ENCODE measurements at regions not wholly inside any gene's neighbourhood (a gene's known extent, or its start where the extent isn't known, plus 50 kb on each side); places are given as distances from the start of the nearest gene placed in this dataset.

DNA sequence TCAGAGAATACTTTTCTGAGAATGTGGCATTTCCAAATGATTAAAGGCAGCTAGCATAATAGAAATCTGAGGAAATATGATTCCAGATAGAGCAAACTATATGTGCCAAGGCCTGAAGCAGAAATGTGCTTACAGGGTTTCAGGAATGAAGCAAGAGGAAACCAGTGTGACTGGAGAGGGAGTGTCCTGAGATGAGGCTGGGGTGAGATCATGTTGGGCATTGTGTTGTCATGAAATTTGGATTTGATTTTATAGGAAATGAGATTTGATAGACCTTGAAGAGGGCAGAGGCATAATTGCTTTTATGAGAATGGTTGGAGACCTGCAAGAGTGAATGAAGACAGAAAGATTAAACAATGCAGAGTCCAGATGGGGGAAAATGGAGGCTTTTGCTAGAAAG, 338.1 kb upstream of the SNX7 start:
- TF ChIP-seq, protein P1, sequence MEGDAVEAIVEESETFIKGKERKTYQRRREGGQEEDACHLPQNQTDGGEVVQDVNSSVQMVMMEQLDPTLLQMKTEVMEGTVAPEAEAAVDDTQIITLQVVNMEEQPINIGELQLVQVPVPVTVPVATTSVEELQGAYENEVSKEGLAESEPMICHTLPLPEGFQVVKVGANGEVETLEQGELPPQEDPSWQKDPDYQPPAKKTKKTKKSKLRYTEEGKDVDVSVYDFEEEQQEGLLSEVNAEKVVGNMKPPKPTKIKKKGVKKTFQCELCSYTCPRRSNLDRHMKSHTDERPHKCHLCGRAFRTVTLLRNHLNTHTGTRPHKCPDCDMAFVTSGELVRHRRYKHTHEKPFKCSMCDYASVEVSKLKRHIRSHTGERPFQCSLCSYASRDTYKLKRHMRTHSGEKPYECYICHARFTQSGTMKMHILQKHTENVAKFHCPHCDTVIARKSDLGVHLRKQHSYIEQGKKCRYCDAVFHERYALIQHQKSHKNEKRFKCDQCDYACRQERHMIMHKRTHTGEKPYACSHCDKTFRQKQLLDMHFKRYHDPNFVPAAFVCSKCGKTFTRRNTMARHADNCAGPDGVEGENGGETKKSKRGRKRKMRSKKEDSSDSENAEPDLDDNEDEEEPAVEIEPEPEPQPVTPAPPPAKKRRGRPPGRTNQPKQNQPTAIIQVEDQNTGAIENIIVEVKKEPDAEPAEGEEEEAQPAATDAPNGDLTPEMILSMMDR (IDR thresholded peaks at IDR 0.05 in 2 of 3, conservative IDR thresholded peaks at IDR 0.05 in 1 of 3; ENCODE audit: control insufficient read depth in 2 of 3, extremely low read depth in 1 of 3, insufficient read depth in 1 of 3, low read depth in 3 of 3, low read length in 3 of 3): no peak
- no peak for TF ChIP-seq IKZF1 (conservative IDR thresholded peaks at IDR 0.05)
- TF ChIP-seq NFYB (IDR thresholded peaks at IDR 0.05; ENCODE audit: insufficient read depth, low read depth, low read length): no peak
- TF ChIP-seq CHD2 (IDR thresholded peaks at IDR 0.05; ENCODE audit: borderline replicate concordance, low read depth, low read length): no peak
- TF ChIP-seq ESRRA (IDR thresholded peaks at IDR 0.05; ENCODE audit: low read length): no peak
- TF ChIP-seq JUND (IDR thresholded peaks at IDR 0.05; ENCODE audit: low read depth, low read length): no peak
- no peak for TF ChIP-seq TAF1 (IDR thresholded peaks at IDR 0.05; ENCODE audit: borderline replicate concordance, low read depth, low read length)
- TF ChIP-seq POLR2A (IDR thresholded peaks at IDR 0.05; ENCODE audit: low read depth, low read length): no peak

Data from GM12878 (cell line).